SK-N-SH (cell line): ENCODE measurements at regions not wholly inside any gene's neighbourhood (a gene's known extent, or its start where the extent isn't known, plus 50 kb on each side); places are given as distances from the start of the nearest gene placed in this dataset.

Experiments
- CTCF ChIP-seq: fragments of 200-600 bp; sonication (generic); IDR thresholded peaks from 2 replicates; pipeline ENCODE4 v1.6.1; 2017; ENCODE audit warnings: antibody characterized with exemption, mild to moderate bottlenecking, moderate library complexity
- GABPA ChIP-seq: IDR thresholded peaks from 2 replicates; pipeline ENCODE4 v1.4.0; 2012; ENCODE audit warnings: low read depth, mild to moderate bottlenecking
- MXI1 ChIP-seq: IDR thresholded peaks from 2 replicates; pipeline ENCODE4 v1.6.1; 2012; ENCODE audit warnings: mild to moderate bottlenecking, low read depth, low read length, improper control_type of control experiment
- ZBTB33 ChIP-seq: IDR thresholded peaks from 2 replicates; pipeline ENCODE4 v1.4.0; 2012; ENCODE audit warnings: low read depth, borderline replicate concordance
- TF ChIP-seq, protein P1 (sequence below): IDR thresholded peaks from 2 replicates; pipeline ENCODE4 v1.4.0; 2012; ENCODE audit warnings: low read depth

GRCh38 chr2:55772109-55772980, 78.7 kb upstream of the PNPT1 start:
- TF ChIP-seq CTCF = no peak
- TF ChIP-seq MXI1 = no peak
- TF ChIP-seq ZBTB33 = no peak
- TF ChIP-seq, protein P1, sequence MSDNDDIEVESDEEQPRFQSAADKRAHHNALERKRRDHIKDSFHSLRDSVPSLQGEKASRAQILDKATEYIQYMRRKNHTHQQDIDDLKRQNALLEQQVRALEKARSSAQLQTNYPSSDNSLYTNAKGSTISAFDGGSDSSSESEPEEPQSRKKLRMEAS = no peak
- TF ChIP-seq GABPA = no peak
